NT2/D1 (cell line): ENCODE measurements at regions not wholly inside any gene's neighbourhood (a gene's known extent, or its start where the extent isn't known, plus 50 kb on each side); places are given as distances from the start of the nearest gene placed in this dataset.

ENCODE experiments used
- DNase-seq: peaks from one replicate; pipeline ENCODE4 v3.0.0-alpha.2; 2011; ENCODE audit warnings: low read depth, low spot score
- H3K27me3 ChIP-seq: 2 replicates; pipeline ENCODE4 v1.6.0; 2011; ENCODE audit warnings: mild to moderate bottlenecking; ENCODE audit not compliant: insufficient read length, insufficient read depth
- H3K36me3 ChIP-seq: 2 replicates; pipeline ENCODE4 v1.6.1; 2011; ENCODE audit warnings: mild to moderate bottlenecking, low read length, mixed read lengths; ENCODE audit not compliant: insufficient read depth, insufficient read length
- H3K4me1 ChIP-seq: 2 replicates; pipeline ENCODE4 v1.5.1; 2011; ENCODE audit not compliant: insufficient read depth, insufficient read length
- H3K4me3 ChIP-seq: 2 replicates; pipeline ENCODE4 v1.5.1; 2011; ENCODE audit warnings: low read depth; ENCODE audit not compliant: insufficient read length
- H3K9ac ChIP-seq: 2 replicates; pipeline ENCODE4 v1.6.0; 2011; ENCODE audit warnings: low read depth; ENCODE audit not compliant: insufficient read length
- H3K9me3 ChIP-seq: 2 replicates; pipeline ENCODE4 v1.5.1; 2011; ENCODE audit warnings: mild to moderate bottlenecking, low read length; ENCODE audit not compliant: insufficient read depth
- SUZ12 ChIP-seq: IDR thresholded peaks from 2 replicates; pipeline ENCODE4 v1.6.1; 2011; ENCODE audit not compliant: insufficient read length, insufficient read depth; ENCODE audit errors: extremely low read depth
- YY1 ChIP-seq: IDR thresholded peaks from 2 replicates; pipeline ENCODE4 v1.6.1; 2011; ENCODE audit not compliant: insufficient read length, insufficient read depth
- ZNF274 ChIP-seq: IDR thresholded peaks from 2 replicates; pipeline ENCODE4 v1.6.1; 2011; ENCODE audit warnings: mild to moderate bottlenecking, low read depth, low read length

DNA sequence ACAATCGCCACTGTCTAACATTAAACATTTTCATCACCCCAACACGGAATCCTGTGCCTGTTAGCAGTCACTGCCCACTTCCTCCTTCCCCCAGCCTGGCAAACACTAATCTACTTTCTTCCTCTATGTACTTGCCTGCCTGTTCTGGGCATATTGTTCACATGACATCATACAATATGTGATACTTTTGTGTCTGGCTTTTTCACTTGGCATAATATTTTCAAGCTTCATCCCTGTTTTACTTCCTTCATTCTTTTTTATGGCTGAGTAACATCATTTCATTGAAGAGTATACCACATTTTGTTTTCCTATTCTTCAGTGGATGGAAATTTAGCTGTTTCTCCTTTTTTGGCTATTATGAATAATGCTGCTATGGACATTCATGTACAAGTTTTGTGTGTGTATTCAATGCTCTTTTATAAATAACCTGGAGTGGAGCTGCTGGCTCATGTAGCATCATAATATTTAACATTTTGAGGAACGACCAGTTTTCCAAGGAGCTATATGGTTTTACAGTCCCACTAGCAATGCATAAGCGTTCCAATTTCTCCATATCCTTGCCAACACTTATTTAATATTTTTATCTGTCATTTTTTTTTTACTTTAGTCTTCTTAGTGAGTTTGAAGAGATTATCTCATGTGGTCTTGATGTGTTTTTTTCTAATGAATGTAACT, 360.1 kb downstream of the HDGFL1 start:
- no peak for DNase-seq
- Histone ChIP-seq H3K9ac (no peak overlapping the region), H3K27me3 (no peaks in the 10 kb centered on the region), H3K36me3 (no peaks in the 10 kb centered on the region), H3K4me1 (no peaks in the 10 kb centered on the region), H3K4me3 (no peak overlapping the region), H3K9me3 (no peaks in the 10 kb centered on the region)
- TF ChIP-seq ZNF274, result no peak
- no peak for TF ChIP-seq YY1
- no peak for TF ChIP-seq SUZ12

- no peaks in the 10 kb centered on the region for H3K9me3 ChIP-seq
- H3K36me3 ChIP-seq, result no peaks in the 10 kb centered on the region
- H3K9ac ChIP-seq, result no peak overlapping the region
- no peak overlapping the region for H3K4me3 ChIP-seq
- no peaks in the 10 kb centered on the region for H3K27me3 ChIP-seq
- DNase-seq, result no peak
- TF ChIP-seq ZNF274, result no peak
- TF ChIP-seq YY1, result no peak
- no peak for TF ChIP-seq SUZ12
- H3K4me1 ChIP-seq, result no peaks in the 10 kb centered on the region
Observed at GRCh38 chr6:22940581-22941290, 371.4 kb downstream of the HDGFL1 start.

- H3K27me3 ChIP-seq, result no peaks in the 10 kb centered on the region
- no peaks in the 10 kb centered on the region for H3K9me3 ChIP-seq
- no peaks in the 10 kb centered on the region for H3K4me1 ChIP-seq
- H3K36me3 ChIP-seq, result no peaks in the 10 kb centered on the region
- no peak overlapping the region for H3K4me3 ChIP-seq
- H3K9ac ChIP-seq, result no peak overlapping the region
- TF ChIP-seq ZNF274, result no peak
- no peak for TF ChIP-seq YY1
- no peak for TF ChIP-seq SUZ12
- no peak for DNase-seq
Observed at GRCh38 chr6:22942403-22942802, 373.0 kb downstream of the HDGFL1 start.

DNA sequence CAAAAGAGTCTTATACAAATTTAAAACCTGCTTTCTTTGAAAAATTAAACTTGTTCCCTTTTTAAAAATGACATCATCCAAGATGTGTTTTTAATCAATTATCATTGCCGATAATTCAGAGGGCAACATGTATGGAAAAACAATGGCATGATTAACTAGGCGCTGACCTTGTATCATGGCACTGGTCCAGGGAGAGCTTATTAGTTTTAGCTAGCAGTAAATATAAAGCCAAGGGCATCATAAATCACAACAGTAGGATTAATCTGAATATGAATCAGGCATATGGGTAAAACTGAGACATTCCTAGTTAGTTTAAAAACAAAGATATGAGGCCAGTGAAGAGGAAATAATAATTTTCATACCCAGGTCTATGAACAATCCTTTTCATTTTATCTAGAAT, 374.0 kb downstream of the HDGFL1 start:
- no peak overlapping the region for H3K4me3 ChIP-seq
- DNase-seq, result no peak
- no peaks in the 10 kb centered on the region for H3K9me3 ChIP-seq
- H3K36me3 ChIP-seq, result no peaks in the 10 kb centered on the region
- H3K4me1 ChIP-seq, result no peaks in the 10 kb centered on the region
- no peak overlapping the region for H3K9ac ChIP-seq
- TF ChIP-seq SUZ12 (no peak), ZNF274 (no peak), YY1 (no peak)
- H3K27me3 ChIP-seq, result no peaks in the 10 kb centered on the region

DNA sequence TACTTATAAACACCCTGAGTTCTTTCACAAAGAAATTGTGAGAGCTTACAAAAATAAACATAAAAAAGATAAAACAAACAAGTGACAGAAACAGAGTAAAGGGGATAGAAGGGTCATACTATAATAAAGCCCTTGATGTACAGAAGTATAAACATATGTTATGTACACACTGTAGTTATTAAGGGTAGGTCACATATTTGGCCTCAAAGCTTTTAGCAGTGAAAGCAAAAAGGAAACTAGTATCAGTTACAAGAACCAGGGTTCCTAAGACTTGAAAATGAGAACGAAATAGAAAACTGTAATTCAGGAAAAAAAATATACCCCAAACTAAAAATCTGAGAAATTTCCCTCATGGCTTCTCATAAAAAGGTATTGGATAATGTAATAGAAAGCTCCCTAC, 380.6 kb downstream of the HDGFL1 start:
- no peak overlapping the region for H3K4me3 ChIP-seq
- H3K36me3 ChIP-seq, result no peaks in the 10 kb centered on the region
- no peak for TF ChIP-seq SUZ12
- H3K9ac ChIP-seq, result no peak overlapping the region
- DNase-seq, result no peak
- H3K9me3 ChIP-seq, result no peaks in the 10 kb centered on the region
- no peaks in the 10 kb centered on the region for H3K4me1 ChIP-seq
- no peaks in the 10 kb centered on the region for H3K27me3 ChIP-seq

- Histone ChIP-seq H3K9me3 (no peaks in the 10 kb centered on the region), H3K4me1 (no peaks in the 10 kb centered on the region), H3K9ac (no peak overlapping the region), H3K27me3 (no peaks in the 10 kb centered on the region), H3K4me3 (no peak overlapping the region), H3K36me3 (no peaks in the 10 kb centered on the region)
- no peak for DNase-seq
- TF ChIP-seq SUZ12 (no peak), YY1 (no peak), ZNF274 (no peak)
Observed at GRCh38 chr6:22952097-22952496, 382.7 kb downstream of the HDGFL1 start.

- Histone ChIP-seq H3K4me3 (no peak overlapping the region), H3K27me3 (no peaks in the 10 kb centered on the region), H3K36me3 (no peaks in the 10 kb centered on the region), H3K9me3 (no peaks in the 10 kb centered on the region), H3K4me1 (no peaks in the 10 kb centered on the region), H3K9ac (no peak overlapping the region)
- TF ChIP-seq ZNF274 (no peak), SUZ12 (no peak), YY1 (no peak)
- no peak for DNase-seq
Observed at GRCh38 chr6:22954749-22955385, 385.5 kb downstream of the HDGFL1 start.
